Mesendoderm (in vitro differentiated cells): ENCODE measurements at regions not wholly inside any gene's neighbourhood (a gene's known extent, or its start where the extent isn't known, plus 50 kb on each side); places are given as distances from the start of the nearest gene placed in this dataset.

Experiments
- DNase-seq: peaks from one replicate; pipeline ENCODE4 v3.0.0; 2013
- H2AK5ac ChIP-seq: 2 replicates; pipeline ENCODE4 v1.6.1; 2013; ENCODE audit warnings: low read length, inconsistent platforms
- H2BK120ac ChIP-seq: 2 replicates; pipeline ENCODE4 v1.6.1; 2013; ENCODE audit warnings: low read depth, mild to moderate bottlenecking, low read length, moderate library complexity, mixed read lengths
- H2BK15ac ChIP-seq: replicated peaks from 2 replicates; pipeline ENCODE4 v1.6.1; 2013; ENCODE audit warnings: low read depth, mild to moderate bottlenecking, moderate library complexity
- H2BK5ac ChIP-seq: 2 replicates; pipeline ENCODE4 v1.6.1; 2013; ENCODE audit warnings: low read length, inconsistent platforms
- H3K18ac ChIP-seq: 2 replicates; pipeline ENCODE4 v1.6.1; 2013; ENCODE audit warnings: mild to moderate bottlenecking, low read length, mixed read lengths
- H3K23ac ChIP-seq: one replicate; pipeline ENCODE4 v1.6.1; 2013; ENCODE audit warnings: low read length
- H3K27ac ChIP-seq: 2 replicates; pipeline ENCODE4 v1.5.1; 2013; ENCODE audit warnings: low read depth, mild to moderate bottlenecking, inconsistent platforms, low read length, moderate library complexity
- H3K27me3 ChIP-seq: 2 replicates; pipeline ENCODE4 v1.6.1; 2013; ENCODE audit warnings: low read length, control low read depth, mild to moderate bottlenecking, inconsistent platforms; ENCODE audit not compliant: insufficient read depth, poor library complexity
- H3K36me3 ChIP-seq: 2 replicates; pipeline ENCODE4 v1.6.1; 2013; ENCODE audit warnings: low read length, inconsistent platforms; ENCODE audit not compliant: control insufficient read depth, insufficient read depth
- H3K4ac ChIP-seq: one replicate; pipeline ENCODE4 v1.6.1; 2013; ENCODE audit warnings: low read depth, mild to moderate bottlenecking, low read length, moderate library complexity
- H3K4me1 ChIP-seq: 2 replicates; pipeline ENCODE4 v1.6.1; 2013; ENCODE audit warnings: low read depth, low read length, inconsistent platforms; ENCODE audit not compliant: control insufficient read depth
- H3K4me2 ChIP-seq: 2 replicates; pipeline ENCODE4 v1.6.1; 2013; ENCODE audit warnings: low read length
- H3K4me3 ChIP-seq: 2 replicates; pipeline ENCODE4 v1.5.1; 2013; ENCODE audit warnings: mild to moderate bottlenecking, low read length
- H3K56ac ChIP-seq: one replicate; pipeline ENCODE4 v1.6.1; 2013; ENCODE audit warnings: low read length
- H3K79me1 ChIP-seq: 2 replicates; pipeline ENCODE4 v1.6.1; 2013; ENCODE audit warnings: low read length, inconsistent platforms
- H3K79me2 ChIP-seq: 2 replicates; pipeline ENCODE4 v1.6.1; 2013; ENCODE audit warnings: mild to moderate bottlenecking, low read length; ENCODE audit not compliant: control insufficient read depth, insufficient read depth
- H3K9ac ChIP-seq: 2 replicates; pipeline ENCODE4 v1.6.1; 2013; ENCODE audit warnings: low read length, inconsistent platforms
- H4K5ac ChIP-seq: one replicate; pipeline ENCODE4 v1.6.1; 2013; ENCODE audit warnings: low read length
- H4K8ac ChIP-seq: one replicate; pipeline ENCODE4 v1.6.1; 2013; ENCODE audit warnings: low read depth, mild to moderate bottlenecking, control low read depth, low read length, moderate library complexity
- WGBS: extraction: QIAGEN DNeasy Blood & Tissue Kit; methylation state at CpG from one replicate; pipeline ENCODE4 v1.1.7; 2013; ENCODE audit warnings: low lambda C conversion rate, missing lambda C conversion rate; ENCODE audit not compliant: insufficient coverage; ENCODE audit errors: extremely low coverage; 5-methylcytosine and 5-hydroxymethylcytosine counted together

DNA sequence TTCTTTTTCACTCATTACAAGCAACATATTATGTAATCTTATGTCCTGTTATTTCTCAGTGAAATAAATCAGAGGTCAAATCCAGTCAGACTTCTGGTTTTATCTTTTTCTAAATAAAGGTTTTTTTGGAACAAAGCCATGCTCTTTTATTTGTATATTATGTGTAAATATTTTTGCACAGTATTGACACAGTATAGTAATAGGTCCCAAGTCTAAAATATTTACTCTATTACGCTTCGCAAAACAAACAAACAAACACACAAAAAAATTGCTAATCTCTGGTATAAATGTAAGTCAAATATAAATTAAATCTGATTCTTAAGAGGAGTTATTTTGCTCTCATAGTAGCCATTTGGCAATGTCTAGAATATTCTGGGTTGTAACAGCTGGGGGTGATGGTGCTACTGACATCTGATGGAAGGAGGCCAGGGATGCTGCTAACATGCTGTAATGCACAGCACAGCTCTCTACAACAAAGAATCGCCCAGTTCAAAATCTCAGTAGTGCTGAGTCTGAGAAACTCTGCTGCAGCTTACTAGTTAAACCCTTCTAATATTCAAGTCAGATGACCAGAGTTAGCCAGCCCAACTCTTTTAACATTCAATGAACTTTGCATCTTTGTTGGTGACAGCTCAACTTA, 602.1 kb downstream of the RAB28 start:
- H3K79me2 ChIP-seq: no peaks in the 10 kb centered on the region
- H3K18ac ChIP-seq: no peak overlapping the region
- no CpG with 5 or more reads among the region's 3 CpGs for WGBS
- H4K5ac ChIP-seq: no peak overlapping the region
- no peak overlapping the region for H3K56ac ChIP-seq
- no peak overlapping the region for H2BK5ac ChIP-seq
- no peak overlapping the region for H2BK120ac ChIP-seq
- no peak overlapping the region for H2BK15ac ChIP-seq
- DNase-seq: no peak
- H4K8ac ChIP-seq: no peak overlapping the region
- no peaks in the 10 kb centered on the region for H3K4me1 ChIP-seq
- H3K79me1 ChIP-seq: no peaks in the 10 kb centered on the region
- H3K27ac ChIP-seq: no peak overlapping the region
- no peaks in the 10 kb centered on the region for H3K27me3 ChIP-seq
- no peaks in the 10 kb centered on the region for H3K36me3 ChIP-seq
- no peak overlapping the region for H3K4me3 ChIP-seq
- no peak overlapping the region for H2AK5ac ChIP-seq
- H3K9ac ChIP-seq: no peak overlapping the region
- no peak overlapping the region for H3K4me2 ChIP-seq
- no peak overlapping the region for H3K23ac ChIP-seq
- H3K4ac ChIP-seq: no peak overlapping the region

DNA sequence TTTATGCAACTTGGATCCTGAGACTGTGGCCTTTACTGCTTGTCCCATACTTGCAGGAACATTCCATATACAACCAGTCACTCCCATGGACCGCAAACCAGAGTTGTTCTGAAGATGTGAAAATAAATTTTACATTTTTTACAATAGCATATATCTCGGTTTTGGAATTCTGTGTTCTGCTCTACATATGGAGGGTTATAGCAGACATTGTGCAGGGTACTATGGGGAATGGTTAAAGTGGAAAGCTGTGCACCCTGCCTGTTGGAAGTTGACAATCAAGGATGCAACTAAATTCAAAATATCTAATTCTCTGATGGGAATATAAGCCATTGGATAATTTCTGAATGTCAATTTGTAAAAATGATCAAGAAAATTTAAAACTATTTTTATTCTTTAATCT, 603.3 kb downstream of the RAB28 start:
- no peak overlapping the region for H3K4me2 ChIP-seq
- no peaks in the 10 kb centered on the region for H3K36me3 ChIP-seq
- no peaks in the 10 kb centered on the region for H3K79me2 ChIP-seq
- H3K23ac ChIP-seq: no peak overlapping the region
- no CpG with 5 or more reads among the region's 2 CpGs for WGBS
- no peaks in the 10 kb centered on the region for H3K4me1 ChIP-seq
- H2BK15ac ChIP-seq: no peak overlapping the region
- H3K79me1 ChIP-seq: no peaks in the 10 kb centered on the region
- H4K5ac ChIP-seq: no peak overlapping the region
- H2BK120ac ChIP-seq: no peak overlapping the region
- H2AK5ac ChIP-seq: no peak overlapping the region
- no peak overlapping the region for H3K9ac ChIP-seq
- H3K27ac ChIP-seq: no peak overlapping the region
- no peaks in the 10 kb centered on the region for H3K27me3 ChIP-seq
- DNase-seq: no peak
- no peak overlapping the region for H3K18ac ChIP-seq
- H3K4me3 ChIP-seq: no peak overlapping the region
- H3K4ac ChIP-seq: no peak overlapping the region
- no peak overlapping the region for H4K8ac ChIP-seq
- H2BK5ac ChIP-seq: no peak overlapping the region
- H3K56ac ChIP-seq: no peak overlapping the region

DNA sequence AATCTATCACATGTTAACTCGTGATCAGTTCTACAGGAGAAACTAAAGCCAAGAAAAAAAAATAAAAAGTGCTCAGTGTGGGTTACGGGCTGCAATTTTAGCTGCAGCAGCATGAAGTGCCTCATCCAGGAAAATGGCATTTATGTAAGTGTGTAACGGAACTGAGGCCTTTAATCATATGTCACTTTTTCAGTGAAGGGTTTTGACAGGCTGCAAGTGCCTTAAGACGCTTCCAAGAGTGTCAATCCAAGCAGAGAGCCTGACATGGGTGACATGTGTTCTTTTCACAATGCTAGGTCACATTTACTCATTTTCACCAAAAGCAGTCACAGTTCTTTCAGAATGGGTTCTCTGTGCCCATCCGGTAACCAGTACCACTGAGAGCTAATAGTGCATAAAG, 604.6 kb downstream of the RAB28 start:
- no peak overlapping the region for H3K4me2 ChIP-seq
- H3K9ac ChIP-seq: no peak overlapping the region
- H3K4me3 ChIP-seq: no peak overlapping the region
- no peaks in the 10 kb centered on the region for H3K79me2 ChIP-seq
- no peaks in the 10 kb centered on the region for H3K79me1 ChIP-seq
- H3K27ac ChIP-seq: no peak overlapping the region
- no peak overlapping the region for H4K5ac ChIP-seq
- H2AK5ac ChIP-seq: no peak overlapping the region
- H2BK15ac ChIP-seq: no peak overlapping the region
- no peaks in the 10 kb centered on the region for H3K27me3 ChIP-seq
- H3K56ac ChIP-seq: no peak overlapping the region
- H3K36me3 ChIP-seq: no peaks in the 10 kb centered on the region
- H2BK120ac ChIP-seq: no peak overlapping the region
- no peak overlapping the region for H2BK5ac ChIP-seq
- H3K4ac ChIP-seq: no peak overlapping the region
- WGBS: no CpG with 5 or more reads among the region's 5 CpGs
- no peak overlapping the region for H3K23ac ChIP-seq
- no peak overlapping the region for H3K18ac ChIP-seq
- H4K8ac ChIP-seq: no peak overlapping the region
- H3K4me1 ChIP-seq: no peaks in the 10 kb centered on the region
- DNase-seq: no peak

GRCh38 chr4:12875640-12876243, 608.4 kb downstream of the RAB28 start:
- H3K27me3 ChIP-seq: no peaks in the 10 kb centered on the region
- H3K4me2 ChIP-seq: no peak overlapping the region
- no peak for DNase-seq
- no peak overlapping the region for H2BK5ac ChIP-seq
- no peak overlapping the region for H2AK5ac ChIP-seq
- H4K5ac ChIP-seq: no peak overlapping the region
- no peak overlapping the region for H3K56ac ChIP-seq
- H2BK15ac ChIP-seq: no peak overlapping the region
- H3K27ac ChIP-seq: no peak overlapping the region
- H4K8ac ChIP-seq: no peak overlapping the region
- no peak overlapping the region for H3K4ac ChIP-seq
- H3K79me1 ChIP-seq: no peaks in the 10 kb centered on the region
- H2BK120ac ChIP-seq: no peak overlapping the region
- H3K36me3 ChIP-seq: no peaks in the 10 kb centered on the region
- H3K4me3 ChIP-seq: no peak overlapping the region
- no peaks in the 10 kb centered on the region for H3K79me2 ChIP-seq
- no peak overlapping the region for H3K9ac ChIP-seq
- no CpG with 5 or more reads among the region's 2 CpGs for WGBS
- H3K4me1 ChIP-seq: no peaks in the 10 kb centered on the region
- H3K23ac ChIP-seq: no peak overlapping the region
- H3K18ac ChIP-seq: no peak overlapping the region

DNA sequence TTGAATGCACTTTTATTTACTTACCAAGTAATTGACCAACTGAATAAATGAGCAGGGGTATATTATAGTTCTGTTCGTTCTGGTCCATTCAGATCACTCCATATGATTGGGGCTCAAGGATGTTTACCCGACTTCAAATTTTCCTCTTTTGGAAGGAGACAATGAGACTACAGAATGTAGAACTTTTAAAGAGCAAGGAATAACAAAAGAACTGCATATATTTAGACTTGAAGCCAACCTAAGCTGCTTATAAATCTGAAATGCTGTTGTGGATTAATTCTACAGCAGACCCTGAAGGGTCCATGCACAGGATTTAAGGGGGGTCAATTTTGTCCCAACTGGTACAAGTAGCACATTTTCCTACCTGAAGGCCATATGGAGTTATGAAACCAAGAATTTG, 610.8 kb downstream of the RAB28 start:
- Histone ChIP-seq H3K27me3 (no peaks in the 10 kb centered on the region), H3K9ac (no peak overlapping the region), H2BK15ac (no peak overlapping the region), H3K79me2 (no peaks in the 10 kb centered on the region), H4K5ac (no peak overlapping the region), H3K23ac (no peak overlapping the region), H2AK5ac (no peak overlapping the region), H3K27ac (no peak overlapping the region), H2BK120ac (no peak overlapping the region), H4K8ac (no peak overlapping the region), H3K18ac (no peak overlapping the region), H2BK5ac (no peak overlapping the region), H3K4me2 (no peak overlapping the region), H3K79me1 (no peaks in the 10 kb centered on the region), H3K56ac (no peak overlapping the region), H3K4ac (no peak overlapping the region), H3K4me3 (no peak overlapping the region), H3K36me3 (no peaks in the 10 kb centered on the region), H3K4me1 (no peaks in the 10 kb centered on the region)
- no CpG with 5 or more reads among the region's 2 CpGs for whole genome bisulfite sequencing
- DNase-seq: no peak

DNA sequence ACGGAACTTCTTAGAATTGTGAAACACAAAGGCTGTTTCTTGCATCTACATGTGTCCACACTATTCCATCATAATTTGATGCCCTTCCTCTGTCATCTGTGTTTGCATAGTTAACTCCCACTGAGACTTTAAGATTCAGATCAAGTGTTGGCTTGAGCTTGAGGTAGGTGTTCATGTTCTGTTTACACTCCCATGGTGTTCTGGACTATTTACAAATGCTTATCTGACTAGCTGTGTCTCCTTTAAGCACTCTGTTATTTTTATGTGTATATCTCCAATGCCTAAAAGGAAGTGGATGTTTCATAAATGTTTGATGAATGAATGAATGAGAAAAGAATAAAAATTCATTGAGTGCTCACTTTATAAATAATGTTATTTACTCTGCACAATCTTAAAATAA, 622.7 kb downstream of the RAB28 start:
- no peak overlapping the region for H3K56ac ChIP-seq
- no peak overlapping the region for H3K4ac ChIP-seq
- no peak overlapping the region for H2BK120ac ChIP-seq
- no peak overlapping the region for H2AK5ac ChIP-seq
- WGBS: no CpG with 5 or more reads among the region's 1 CpG
- no peaks in the 10 kb centered on the region for H3K27me3 ChIP-seq
- no peaks in the 10 kb centered on the region for H3K79me1 ChIP-seq
- no peak overlapping the region for H4K5ac ChIP-seq
- H3K4me1 ChIP-seq: no peaks in the 10 kb centered on the region
- no peak overlapping the region for H3K4me3 ChIP-seq
- no peak overlapping the region for H3K18ac ChIP-seq
- no peak overlapping the region for H3K27ac ChIP-seq
- no peaks in the 10 kb centered on the region for H3K36me3 ChIP-seq
- H2BK5ac ChIP-seq: no peak overlapping the region
- DNase-seq: no peak
- no peak overlapping the region for H4K8ac ChIP-seq
- H2BK15ac ChIP-seq: no peak overlapping the region
- H3K23ac ChIP-seq: no peak overlapping the region
- H3K79me2 ChIP-seq: no peaks in the 10 kb centered on the region
- no peak overlapping the region for H3K4me2 ChIP-seq
- no peak overlapping the region for H3K9ac ChIP-seq
